ENCODE measurements at regions not wholly inside any gene's neighbourhood (a gene's known extent, or its start where the extent isn't known, plus 50 kb on each side); places are given as distances from the start of the nearest gene placed in this dataset.
"Not testable (repeated sequence)": the region's sequence is repeated elsewhere in the genome, so short reads cannot be mapped to it uniquely, and the experiment has no call there.

DNA sequence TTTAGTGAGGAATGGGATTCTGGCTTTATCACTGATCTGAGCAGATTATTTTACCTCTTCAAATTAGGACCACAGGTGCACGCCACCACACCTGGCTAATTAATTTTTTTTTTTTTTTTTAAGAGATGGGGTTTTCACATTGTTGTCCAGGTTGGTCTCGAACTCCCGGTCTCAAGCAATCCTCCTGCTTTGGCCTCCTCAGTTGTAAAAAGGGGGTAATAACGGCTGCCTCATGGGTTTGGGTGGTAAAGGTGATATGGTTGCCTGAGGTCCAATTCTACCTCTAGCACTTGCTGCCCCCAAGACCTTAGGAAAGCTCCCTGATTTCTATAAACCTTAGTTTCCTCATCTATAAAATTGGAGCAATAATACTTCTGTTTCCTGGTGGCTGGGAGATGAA lies 130.7 kb upstream of the HS3ST2 start:
- no peak for DNase-seq

DNA sequence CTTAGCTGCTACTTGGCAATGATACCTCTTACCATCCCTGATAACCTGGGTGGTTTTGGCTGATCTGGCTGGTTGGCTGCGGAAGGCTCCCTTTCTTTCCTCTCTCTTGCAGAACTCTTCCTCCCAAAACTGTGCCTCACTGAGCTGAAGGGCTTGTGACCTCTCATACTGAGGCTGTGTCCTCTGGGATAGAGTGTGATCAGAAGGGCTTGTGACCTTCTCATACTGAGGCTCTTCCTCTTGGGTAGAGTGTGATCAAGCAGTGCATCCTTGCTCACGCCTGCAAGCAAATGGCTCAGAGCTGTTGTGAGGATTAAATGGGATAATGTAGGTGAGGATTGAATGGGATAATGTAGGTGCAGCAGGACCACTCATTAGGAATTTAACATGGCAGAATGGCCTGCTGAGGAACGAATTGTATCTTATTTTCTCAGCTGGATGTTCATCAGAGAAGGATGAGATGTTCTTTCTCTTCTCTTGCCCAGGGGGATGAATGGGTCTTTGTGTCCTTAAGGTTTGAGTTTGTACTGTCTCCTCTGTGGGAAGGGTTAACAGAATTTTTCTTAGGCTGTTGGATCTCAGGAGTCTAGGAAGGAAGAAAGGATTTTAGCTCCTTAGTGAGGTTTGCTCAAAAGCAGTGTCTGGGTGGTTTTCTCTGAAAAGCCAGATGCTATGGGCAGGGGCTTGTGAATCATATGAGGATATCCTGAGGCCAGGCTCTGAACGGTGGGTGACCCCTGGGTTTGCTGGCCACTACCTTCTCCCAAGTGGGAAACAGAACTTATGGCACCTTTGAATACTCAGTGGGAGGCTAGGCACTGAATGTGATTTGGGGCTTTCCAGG lies 130.0 kb upstream of the HS3ST2 start:
- no peak for DNase-seq

DNA sequence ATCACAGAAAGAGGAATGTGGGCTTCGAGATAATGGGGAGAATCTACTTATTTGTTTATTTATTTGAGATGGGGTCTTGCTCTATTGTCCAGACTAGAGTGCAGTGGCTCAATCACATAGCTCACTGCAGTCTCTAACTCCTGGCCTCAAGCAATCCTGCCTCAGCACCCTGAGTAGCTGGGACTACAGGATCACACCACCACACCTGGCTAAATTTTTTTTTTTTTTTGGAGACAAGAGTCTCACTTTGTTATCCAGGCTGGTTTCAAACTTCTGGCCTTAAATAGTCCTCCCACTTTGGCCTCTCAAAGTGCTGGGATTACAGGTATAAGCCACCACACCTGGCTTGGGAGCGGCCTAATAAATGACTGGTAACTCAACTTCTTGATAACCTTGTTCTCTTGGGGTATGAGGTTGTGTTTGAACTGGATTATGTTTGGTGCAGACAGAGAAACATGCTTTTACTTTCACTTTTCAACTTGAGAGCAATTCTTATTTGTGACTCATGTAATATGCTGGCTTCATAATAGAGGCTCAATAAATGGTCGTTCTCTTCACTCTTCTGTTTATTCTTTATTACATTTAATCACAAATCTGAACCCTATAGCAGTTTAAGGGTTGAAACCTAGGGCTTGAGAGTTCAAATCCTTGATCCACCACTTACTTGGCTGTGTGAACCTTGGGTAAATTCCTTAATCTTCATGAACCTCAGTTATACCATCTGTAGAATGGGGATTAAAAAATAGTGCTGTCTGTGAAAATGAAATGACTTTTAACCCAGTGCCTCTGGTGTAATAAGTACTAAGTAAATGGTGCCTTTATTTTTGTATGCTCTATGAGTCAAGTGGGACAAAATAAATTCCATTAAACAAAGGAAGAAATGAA lies 129.1 kb upstream of the HS3ST2 start:
- no peak for DNase-seq

DNA sequence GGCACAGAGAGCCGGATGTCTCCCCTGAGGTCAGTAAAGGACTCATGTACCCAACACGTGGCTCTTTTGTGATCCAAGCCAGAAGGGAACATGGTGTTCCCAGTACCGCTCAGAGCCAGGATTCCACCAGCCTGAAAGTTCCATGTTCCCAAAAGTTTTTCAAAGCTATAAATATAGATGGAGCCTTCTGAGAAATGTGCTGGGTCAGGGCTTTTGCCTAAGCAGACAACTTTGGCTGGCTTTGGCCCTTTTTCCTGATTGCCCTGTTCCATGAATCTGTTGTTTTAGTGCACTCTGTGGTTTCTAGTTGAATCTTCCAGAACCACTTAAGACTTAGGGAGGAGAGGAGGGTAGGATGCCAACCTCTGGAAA lies 128.5 kb upstream of the HS3ST2 start:
- DNase-seq: no peak

DNA sequence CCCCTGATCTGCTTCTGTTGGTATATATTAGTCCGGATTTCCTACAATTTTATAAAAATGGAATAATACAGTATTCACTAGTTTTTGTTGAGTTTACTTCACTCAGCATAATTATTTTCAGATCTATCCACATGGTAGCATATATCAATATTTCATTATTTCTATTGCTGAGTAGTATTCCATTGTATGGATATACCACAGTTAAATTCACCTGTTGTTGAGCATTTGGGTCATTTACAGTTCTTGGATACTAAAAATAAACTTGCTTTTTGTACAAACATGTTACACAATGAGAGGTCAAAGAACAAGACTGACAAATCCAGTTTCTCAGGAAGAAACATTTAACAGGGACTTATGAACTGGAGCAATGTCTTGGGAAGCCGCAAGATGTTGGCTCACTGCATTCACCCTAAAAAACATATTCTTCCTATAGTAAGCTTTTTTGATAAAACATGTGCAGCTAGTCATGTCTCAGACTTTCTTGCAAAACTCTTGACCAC lies 126.9 kb upstream of the HS3ST2 start:
- DNase-seq: no peak

DNA sequence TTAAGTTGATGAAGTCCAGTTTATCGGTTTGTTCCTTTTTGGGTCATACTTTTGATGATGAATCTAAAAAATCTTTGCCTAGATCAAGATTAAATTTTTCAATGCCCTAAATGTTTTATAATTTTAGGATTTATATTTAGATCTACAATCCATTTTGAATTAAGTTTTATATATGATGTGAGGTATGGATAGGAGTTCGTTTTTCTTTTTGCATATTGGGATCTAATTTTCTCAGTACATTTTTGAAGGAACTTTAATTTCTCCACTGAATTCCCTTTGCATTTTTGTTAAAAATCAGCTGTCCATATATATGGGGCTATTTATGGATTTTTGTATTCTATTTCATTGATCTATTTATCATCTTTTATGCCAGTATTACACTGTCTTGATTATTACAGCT lies 125.5 kb upstream of the HS3ST2 start:
- DNase-seq: no peak

DNA sequence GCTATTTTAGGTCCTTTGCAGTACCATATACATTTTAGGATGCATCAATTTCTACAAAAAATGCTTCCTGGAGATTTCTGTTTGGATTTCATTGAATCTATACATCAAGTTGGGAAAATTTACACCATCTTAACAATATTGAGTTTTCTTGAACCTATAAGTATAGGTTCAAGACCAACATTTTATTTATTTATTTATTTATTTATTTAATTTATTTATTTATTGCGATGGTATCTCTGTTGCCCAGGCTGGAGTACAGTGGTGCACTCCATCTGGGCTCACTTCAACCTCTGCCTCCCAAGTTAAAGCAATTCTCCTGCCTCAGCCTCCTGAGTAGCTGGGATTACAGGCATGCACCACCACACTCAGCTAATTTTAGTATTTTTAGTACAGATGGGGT lies 125.0 kb upstream of the HS3ST2 start:
- DNase-seq: no peak

DNA sequence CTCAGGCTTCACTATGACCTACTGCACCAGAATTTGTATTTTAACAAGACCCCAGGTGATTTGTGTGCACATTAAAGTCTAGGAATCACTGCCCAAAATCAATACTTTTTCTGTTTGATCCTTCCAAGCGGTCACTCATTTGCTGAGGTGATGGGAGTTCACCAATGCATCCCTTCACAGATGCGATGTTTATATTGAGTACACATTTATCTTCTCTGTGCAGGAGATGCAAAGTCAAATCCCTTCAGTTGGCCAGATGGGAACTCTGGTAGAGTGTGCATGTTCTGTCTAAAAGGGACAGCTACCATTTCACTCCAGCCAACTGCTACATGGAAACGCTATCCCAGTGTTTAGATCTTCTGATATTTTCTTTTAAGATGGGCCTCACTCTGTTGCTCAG lies 122.6 kb upstream of the HS3ST2 start:
- no peak for DNase-seq

DNA sequence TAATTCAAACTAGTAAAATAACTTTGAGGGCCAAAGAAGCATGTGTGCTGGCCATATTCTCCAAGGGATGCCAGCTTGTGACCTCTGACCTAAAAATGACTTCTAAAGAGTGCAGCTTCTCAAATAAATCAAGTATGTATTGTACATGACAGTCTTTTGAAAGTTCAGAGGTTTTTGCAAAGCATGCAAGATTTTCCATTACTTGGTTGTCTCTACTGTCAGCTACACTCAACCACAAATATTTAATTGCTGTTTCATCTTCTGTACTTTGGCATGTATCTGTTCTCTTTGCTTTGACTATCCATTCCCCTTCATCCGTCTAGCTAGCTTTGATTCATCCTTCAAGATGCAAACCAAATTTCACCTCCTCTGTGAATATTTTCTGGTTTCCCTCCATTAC lies 121.9 kb upstream of the HS3ST2 start:
- no peak for DNase-seq

DNA sequence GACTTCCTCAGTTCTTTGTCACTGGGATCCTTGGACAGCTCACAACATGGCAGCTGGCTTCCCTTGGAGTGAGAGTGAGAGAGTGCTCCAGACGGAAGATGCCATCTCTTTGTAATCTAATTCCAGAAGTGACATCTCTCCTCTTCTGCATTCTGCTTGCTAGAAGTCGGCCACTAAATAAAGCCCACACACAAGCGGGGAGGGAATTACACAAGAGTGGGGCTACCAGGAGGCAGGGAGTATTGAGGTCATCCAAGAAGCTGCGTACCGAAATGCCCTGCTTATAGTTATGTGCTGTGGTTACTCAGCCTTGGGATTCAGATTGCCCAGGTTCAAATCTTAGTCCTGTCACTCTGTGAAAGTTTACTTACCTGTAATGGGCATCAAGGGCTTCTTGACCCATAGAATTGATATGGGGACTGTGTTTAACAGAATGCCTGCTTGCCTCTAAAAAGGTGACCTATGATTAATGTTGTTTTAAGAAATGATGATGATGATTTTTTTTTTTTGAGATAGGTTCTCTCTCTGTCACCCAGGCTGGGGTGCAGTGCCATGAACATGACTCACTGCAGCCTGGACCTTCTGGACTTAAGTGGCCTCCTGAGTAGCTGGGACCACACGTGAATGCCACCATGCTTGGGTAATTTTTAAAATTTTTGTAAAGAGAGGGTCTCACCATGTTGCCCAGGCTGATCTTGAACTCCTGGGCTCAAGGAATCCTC lies 120.9 kb upstream of the HS3ST2 start:
- no peak for DNase-seq

DNA sequence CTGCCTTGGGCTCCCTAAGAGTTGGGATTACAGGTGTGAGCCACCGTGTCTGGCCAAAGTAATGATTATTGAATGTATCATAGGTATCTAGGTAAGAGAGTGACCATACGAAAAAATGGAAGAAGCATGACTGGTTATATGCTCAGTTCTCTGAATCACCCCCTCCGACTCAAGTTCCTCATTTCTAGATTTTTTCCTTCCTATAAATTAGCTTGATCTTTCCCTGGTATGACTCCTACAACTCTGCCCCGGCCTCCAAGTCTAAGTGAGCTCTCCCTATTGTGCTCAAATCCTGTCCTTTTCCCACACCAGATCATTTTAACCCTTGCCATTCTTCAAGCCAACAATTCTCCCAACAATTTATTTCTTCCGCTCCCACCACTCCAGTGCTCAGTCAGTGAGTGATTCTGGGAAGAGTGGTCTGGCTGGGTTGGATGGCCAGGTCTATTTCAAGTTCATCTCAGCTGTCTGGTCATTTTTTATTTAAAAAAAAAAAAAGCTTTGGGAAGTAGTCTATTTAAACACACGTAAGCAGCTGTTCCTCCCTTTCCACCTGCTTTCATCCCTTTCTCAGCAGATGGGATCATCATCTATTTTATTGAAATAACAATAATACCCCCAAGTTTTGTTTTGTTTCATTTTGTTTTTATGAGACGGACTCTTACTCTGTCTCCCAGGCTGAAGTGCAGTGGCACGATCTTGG lies 120.2 kb upstream of the HS3ST2 start:
- DNase-seq: no peak

DNA sequence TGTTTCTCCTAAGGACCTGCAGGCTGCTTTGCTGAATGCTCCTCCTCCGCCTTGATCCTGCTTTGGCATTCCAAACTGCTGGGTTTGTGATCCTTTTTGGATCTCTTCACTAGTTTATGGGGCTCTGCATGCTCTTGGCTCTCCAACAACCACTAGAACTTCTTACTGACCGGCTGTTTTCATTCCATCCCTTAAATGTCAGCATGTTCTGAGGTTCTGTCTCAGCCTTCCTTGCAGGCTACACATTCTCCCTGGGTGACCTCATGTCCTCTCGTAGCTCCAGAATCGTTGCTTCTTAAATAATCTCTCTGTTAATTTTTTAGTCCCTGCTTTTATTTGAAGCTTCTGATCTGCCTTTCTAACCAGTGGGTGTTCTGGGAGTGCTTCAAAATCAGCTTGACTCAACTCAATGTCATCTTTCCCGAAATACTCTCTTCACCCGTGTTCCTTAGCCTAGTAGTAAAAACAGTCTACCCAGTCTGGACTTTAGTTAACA lies 119.0 kb upstream of the HS3ST2 start:
- no peak for DNase-seq

DNA sequence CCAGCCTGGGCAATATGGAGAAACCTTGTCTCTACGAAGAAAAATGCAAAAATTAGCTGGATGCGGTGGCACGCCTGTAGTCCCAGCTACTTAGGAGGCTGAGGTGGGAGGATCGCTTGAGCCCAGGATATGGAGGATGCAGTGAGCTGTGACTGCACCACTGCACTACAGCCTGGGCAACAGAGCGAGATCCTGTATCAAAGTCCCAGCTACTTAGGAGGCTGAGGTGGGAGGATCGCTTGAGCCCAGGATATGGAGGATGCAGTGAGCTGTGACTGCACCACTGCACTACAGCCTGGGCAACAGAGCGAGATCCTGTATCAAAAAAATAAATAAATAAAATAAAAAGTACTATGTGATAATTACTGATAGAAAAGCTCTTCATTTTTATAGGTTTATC lies 118.2 kb upstream of the HS3ST2 start:
- DNase-seq: not testable (repeated sequence)

DNA sequence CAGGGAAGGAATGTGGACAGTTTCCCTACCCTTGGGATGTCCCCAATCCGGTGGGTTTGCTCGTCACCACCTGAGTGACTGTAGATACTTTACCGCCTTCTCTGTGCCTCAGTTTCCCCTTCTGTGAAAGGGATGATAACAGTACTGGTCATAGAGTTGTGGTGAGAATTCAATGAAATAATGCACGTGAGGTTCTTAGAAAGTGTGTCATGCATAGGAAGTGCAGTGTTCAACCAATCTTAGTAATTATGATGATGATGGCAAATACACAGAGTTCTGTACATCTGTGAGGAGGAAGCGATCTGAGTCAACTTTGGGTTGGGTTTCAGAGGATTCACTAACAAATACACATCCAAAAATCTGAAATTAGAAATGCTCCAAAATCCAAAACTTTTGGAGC lies 114.6 kb upstream of the HS3ST2 start:
- DNase-seq: no peak

DNA sequence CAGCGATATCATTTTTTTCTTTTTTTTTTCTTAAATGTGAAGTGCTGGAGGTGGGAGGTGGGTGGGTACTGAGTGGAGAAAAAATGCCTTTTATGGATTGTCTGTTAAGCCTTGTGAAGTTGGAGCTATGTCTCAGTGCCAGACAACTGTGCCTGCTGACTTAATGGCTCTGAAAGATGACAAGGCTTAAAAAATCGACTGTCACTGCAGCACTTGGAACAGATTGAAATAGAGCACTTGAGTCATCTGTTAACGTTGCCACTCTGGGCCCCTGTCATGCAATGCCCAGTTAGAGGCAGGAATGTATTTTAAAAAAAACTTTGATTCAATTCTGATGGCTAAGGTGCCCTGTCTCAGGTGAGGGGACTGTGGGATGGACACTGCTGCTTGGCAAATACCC lies 108.2 kb upstream of the HS3ST2 start:
- no peak for DNase-seq

DNA sequence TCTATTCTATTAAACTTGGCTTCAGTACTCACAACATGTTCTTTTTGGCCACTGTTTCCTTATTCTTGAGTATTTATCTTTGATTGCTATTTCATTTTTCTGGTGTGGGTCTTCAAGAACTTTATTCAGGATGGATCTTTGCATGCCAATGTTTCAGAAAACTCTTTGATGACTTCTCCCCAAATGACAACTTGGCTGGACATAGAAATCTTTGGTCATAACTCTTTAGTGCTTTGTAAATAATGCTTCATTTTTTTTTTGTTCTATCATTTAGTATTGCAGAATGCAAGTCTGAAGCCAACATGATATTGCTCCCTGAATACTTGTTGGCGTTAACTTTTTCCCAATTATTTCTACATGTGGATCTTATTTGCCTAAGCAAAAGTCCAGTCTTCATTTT lies 103.6 kb upstream of the HS3ST2 start:
- DNase-seq: no peak

DNA sequence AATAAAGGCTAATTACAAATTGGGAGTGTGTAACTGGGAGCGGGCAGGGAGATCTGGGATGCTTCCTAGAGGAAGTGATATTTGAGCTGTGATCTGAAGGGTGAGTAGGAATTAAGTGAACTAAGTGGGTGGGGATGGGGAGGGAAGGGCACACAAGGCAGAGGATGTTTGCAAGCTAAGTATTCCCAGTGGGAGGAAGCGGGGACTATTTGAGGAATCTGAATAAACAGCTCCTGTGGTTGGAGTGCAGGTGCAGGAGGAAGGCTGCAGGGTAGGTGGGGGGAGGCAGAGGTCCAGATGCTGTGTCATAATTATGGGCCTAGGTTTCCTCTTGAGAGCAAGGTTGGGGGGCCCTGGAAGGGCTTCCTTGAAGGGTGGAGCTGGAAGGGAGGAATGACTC lies 102.1 kb upstream of the HS3ST2 start:
- DNase-seq: no peak

DNA sequence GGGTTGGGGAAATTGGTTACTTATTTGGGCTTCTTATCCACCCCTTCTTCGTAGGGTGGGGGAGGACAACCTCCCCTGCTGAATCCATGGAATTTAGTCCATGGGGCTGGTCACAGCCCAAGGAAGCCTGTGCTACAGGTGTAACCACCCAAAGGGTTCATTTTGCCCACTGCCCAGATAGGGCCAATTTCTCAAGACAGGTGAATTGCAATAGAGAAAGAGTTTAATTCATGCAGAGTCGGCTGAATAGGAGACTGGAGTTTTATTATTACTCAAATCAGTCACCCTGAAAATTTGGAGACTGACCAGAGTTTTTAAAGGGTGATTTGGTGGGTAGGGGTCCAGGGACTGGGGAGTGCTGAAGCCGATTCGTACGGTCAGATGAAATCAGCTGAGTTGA lies 101.5 kb upstream of the HS3ST2 start:
- DNase-seq: no peak

DNA sequence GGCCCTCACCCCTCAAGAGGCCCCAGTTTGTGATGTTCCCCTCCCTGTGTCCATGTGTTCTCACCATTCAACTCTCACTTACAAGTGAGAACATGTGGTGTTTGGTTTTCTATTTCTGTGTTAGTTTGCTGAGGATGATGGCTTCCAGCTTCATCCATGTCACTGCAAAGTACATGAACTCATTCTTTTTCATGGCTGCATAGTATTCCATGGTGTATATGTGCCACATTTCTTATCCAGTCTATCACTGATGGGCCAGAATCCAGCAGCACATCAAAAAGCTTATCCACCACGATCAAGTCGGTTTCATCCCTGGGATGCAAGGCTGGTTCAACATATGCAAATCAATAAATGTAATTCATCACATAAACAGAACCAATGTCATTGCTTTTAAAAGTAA lies 95.4 kb upstream of the HS3ST2 start:
- not testable (repeated sequence) for DNase-seq

DNA sequence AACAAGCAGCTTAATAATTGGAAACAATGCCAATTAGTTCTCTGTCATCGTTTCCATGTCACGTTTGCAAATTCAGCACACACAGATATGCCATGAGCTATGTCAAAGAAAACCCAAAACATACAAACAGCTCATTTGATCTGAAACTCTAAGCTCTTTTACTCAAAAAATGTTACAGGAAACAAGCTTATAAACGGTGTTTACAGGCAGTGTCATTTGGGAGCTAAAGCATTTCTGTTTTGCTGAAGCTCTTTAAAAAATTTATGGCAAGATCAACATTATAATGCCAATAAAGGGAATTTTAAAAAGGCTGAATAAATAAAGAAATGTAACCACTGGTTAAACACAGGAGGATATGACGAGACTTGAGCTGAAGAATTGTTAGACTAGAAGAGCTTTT lies 94.0 kb upstream of the HS3ST2 start:
- no peak for DNase-seq

DNA sequence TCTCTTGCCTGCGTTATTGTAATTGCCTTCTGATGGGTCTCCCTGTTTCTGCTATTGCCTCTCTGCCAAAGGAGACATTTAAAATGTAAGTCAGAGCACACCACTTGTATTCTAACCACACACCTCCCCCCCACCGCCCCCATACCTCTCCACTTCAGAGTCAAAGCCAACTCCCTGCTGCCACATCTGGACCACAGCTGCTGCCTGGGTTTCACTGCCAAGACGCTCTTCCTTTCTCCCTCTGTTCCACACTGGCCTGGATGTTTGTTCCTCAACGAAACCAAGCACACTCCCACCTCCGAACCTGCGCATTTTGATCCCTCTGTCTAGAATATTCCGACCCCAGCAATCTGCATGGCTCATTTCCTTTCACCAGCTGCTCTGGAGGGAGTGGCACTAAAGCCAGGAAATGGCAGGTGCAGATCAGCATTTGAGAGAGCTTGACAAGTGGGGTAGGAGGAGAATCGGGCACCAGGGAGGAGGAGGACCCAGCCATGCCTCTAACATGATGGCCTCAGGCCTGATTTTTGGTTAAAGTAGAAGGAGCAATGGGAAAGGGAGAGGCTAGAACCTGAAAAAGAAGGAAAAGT lies 92.4 kb upstream of the HS3ST2 start:
- DNase-seq: no peak
